Parathyroid adenoma (tissue), 2 donors: ENCODE measurements at regions not wholly inside any gene's neighbourhood (a gene's known extent, or its start where the extent isn't known, plus 50 kb on each side); places are given as distances from the start of the nearest gene placed in this dataset.

Source experiments
- H2AFZ ChIP-seq: fragments of 300-600 bp; sonication (generic); one replicate; pipeline ENCODE4 v1.7.0; 2017; ENCODE audit warnings: antibody characterized with exemption, mild to moderate bottlenecking
- H3K27ac ChIP-seq: fragments of 300-600 bp; sonication (generic); one replicate; pipeline ENCODE4 v1.7.0; 2017
- H3K27me3 ChIP-seq: fragments of 300-600 bp; sonication (generic); one replicate; pipeline ENCODE4 v1.7.0; 2017; ENCODE audit warnings: low read length; ENCODE audit not compliant: control insufficient read depth, insufficient read depth
- H3K36me3 ChIP-seq: fragments of 300-600 bp; sonication (generic); one replicate; pipeline ENCODE4 v1.7.0; 2017; ENCODE audit warnings: low read length; ENCODE audit not compliant: control insufficient read depth, insufficient read depth
- H3K4me1 ChIP-seq: fragments of 300-600 bp; sonication (generic); one replicate; pipeline ENCODE4 v1.7.0; 2017; ENCODE audit warnings: control low read depth
- H3K4me2 ChIP-seq: fragments of 300-600 bp; sonication (generic); one replicate; pipeline ENCODE4 v1.7.0; 2017; ENCODE audit warnings: low read length
- H3K4me3 ChIP-seq: fragments of 300-600 bp; sonication (generic); one replicate; pipeline ENCODE4 v1.7.0; 2017; ENCODE audit warnings: low read depth, low read length
- H3K79me2 ChIP-seq: fragments of 300-600 bp; sonication (generic); one replicate; pipeline ENCODE4 v1.7.0; 2017; ENCODE audit warnings: control low read depth
- H3K9ac ChIP-seq: fragments of 300-600 bp; sonication (generic); one replicate; pipeline ENCODE4 v1.7.0; 2017; ENCODE audit warnings: mild to moderate bottlenecking
- H3K9me3 ChIP-seq: fragments of 300-600 bp; sonication (generic); one replicate; pipeline ENCODE4 v1.7.0; 2017; ENCODE audit warnings: low read length; ENCODE audit not compliant: control insufficient read depth
- TF ChIP-seq, protein P1 (sequence below): fragments of 300-600 bp; sonication (generic); IDR thresholded peaks from one replicate; pipeline ENCODE4 v1.7.0; 2017; ENCODE audit warnings: antibody characterized with exemption, mild to moderate bottlenecking
- donor health status: primary hyperparathyroidism.

DNA sequence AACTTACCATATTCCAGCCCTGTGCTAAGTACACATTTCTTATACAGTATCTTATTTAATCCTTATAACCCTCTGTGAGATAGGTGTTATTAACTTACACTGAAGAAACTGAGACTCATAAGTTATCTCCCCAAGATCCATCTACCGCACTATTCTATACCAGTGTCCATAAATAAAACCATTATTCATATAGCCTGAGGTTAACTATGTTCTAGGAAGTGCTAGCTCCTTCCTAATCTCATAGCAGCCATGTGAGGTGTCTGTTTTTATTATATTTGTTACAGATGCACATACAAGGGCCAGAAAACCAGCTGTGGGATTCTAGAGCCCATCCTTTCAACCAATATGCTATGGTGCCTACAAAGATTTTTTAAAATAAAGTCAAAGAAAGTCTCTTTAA lies 100.3 kb upstream of the RAP1B start:
- H3K79me2 ChIP-seq = no peaks in the 10 kb centered on the region
- no peak overlapping the region for H3K4me2 ChIP-seq
- no peak overlapping the region for H3K4me3 ChIP-seq
- no peak overlapping the region for H3K9ac ChIP-seq
- no peaks in the 10 kb centered on the region for H3K9me3 ChIP-seq
- H3K36me3 ChIP-seq = no peaks in the 10 kb centered on the region
- TF ChIP-seq, protein P1, sequence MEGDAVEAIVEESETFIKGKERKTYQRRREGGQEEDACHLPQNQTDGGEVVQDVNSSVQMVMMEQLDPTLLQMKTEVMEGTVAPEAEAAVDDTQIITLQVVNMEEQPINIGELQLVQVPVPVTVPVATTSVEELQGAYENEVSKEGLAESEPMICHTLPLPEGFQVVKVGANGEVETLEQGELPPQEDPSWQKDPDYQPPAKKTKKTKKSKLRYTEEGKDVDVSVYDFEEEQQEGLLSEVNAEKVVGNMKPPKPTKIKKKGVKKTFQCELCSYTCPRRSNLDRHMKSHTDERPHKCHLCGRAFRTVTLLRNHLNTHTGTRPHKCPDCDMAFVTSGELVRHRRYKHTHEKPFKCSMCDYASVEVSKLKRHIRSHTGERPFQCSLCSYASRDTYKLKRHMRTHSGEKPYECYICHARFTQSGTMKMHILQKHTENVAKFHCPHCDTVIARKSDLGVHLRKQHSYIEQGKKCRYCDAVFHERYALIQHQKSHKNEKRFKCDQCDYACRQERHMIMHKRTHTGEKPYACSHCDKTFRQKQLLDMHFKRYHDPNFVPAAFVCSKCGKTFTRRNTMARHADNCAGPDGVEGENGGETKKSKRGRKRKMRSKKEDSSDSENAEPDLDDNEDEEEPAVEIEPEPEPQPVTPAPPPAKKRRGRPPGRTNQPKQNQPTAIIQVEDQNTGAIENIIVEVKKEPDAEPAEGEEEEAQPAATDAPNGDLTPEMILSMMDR = no peak
- no peak overlapping the region for H2AFZ ChIP-seq
- H3K27me3 ChIP-seq = no peaks in the 10 kb centered on the region
- peaks cover 5% of the 10 kb centered on the region for H3K4me1 ChIP-seq
- H3K27ac ChIP-seq = no peak overlapping the region

DNA sequence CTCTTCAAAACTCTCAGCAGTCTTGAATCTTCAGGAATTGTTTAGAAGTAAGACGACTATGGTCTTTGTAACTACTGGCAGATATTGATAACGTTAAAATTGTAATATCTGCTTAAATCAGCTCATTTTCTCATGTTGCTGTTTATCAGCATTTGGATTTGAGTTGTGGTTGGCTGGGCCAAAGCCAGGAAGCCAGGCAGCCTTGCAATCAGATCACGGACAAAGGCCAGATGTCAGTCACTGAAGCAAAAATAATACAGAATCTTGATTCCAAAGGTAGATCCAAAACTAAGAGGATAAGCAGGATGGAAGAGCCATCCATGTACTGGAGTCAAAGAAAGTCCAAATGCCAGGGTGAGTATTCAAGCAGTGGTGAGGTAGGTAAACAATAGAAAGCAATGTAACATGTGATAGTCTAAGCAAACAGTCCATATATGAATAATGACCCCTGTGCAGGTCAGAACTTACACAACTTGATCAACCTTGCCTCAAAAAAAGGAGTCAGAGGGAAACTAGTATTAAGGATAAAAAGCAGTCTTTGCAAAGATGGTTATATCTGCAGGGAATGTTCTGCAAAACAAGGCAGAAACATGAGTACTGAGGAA lies 95.8 kb upstream of the RAP1B start:
- H3K79me2 ChIP-seq = no peaks in the 10 kb centered on the region
- no peaks in the 10 kb centered on the region for H3K27me3 ChIP-seq
- H3K4me1 ChIP-seq = peaks cover 5% of the 10 kb centered on the region
- H3K9ac ChIP-seq = no peak overlapping the region
- TF ChIP-seq, protein P1 = no peak
- H3K36me3 ChIP-seq = no peaks in the 10 kb centered on the region
- H2AFZ ChIP-seq = peak overlapping the region; percentile 54
- peak overlapping the region; percentile 46 for H3K4me2 ChIP-seq
- H3K27ac ChIP-seq = peak overlapping the region; percentile 86
- no peaks in the 10 kb centered on the region for H3K9me3 ChIP-seq
- H3K4me3 ChIP-seq = peak overlapping the region; percentile 1

DNA sequence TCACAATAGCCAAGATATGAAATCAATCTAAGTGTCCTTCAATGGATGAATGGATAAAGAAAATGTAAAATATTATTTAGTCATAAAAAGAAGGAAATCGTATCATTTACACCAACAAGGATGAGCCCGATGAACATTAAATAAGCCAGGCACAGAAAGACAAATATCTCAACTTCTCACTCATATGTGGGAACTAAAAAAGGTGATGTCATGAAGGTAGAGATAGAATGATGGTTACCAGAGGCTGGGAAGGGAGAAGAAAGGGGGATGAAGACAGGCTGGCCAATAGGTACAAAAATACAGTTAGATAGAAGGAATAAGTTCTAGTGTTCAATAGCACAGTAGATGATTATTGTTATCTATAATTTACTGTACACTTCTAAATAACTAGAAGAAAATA lies 94.9 kb upstream of the RAP1B start:
- Histone ChIP-seq H3K27me3 (no peaks in the 10 kb centered on the region), H3K4me1 (peaks cover 5% of the 10 kb centered on the region), H2AFZ (no peak overlapping the region), H3K36me3 (no peaks in the 10 kb centered on the region), H3K27ac (peak overlapping the region; percentile 86), H3K9me3 (no peaks in the 10 kb centered on the region), H3K4me2 (peak overlapping the region; percentile 46), H3K79me2 (no peaks in the 10 kb centered on the region), H3K4me3 (no peak overlapping the region), H3K9ac (no peak overlapping the region)
- TF ChIP-seq, protein P1 = no peak

DNA sequence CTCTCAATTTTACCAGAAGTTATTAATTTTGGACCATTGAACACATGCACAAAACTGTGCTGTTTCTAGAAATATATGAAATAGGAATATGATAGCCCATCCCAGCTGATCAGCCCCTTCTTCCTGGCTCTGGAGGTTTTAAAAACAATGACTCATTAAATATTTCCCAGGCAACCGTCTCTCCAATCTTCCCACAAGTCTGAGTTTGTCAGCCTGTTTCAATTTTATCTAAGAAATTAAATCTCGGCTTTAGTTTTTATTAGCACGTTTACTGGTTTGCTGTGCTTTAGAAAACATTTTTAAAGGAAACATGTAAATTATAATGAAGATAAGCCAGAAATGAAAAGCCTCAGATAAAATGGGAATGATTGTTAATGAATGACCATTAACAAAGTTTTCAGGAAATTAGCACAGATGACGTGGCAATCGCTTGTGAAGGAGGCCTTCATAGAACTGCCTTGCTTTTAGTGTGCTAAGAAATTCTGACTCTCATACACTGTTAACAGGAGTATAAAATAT lies 89.3 kb upstream of the RAP1B start:
- Histone ChIP-seq H3K9ac (no peak overlapping the region), H3K9me3 (no peaks in the 10 kb centered on the region), H3K4me2 (peak overlapping the region; percentile 35), H2AFZ (peak overlapping the region; percentile 71), H3K4me3 (no peak overlapping the region), H3K27ac (peak overlapping the region; percentile 55), H3K79me2 (no peaks in the 10 kb centered on the region), H3K4me1 (peaks cover 10% of the 10 kb centered on the region), H3K27me3 (no peaks in the 10 kb centered on the region), H3K36me3 (no peaks in the 10 kb centered on the region)
- TF ChIP-seq, protein P1 = no peak
